ENCODE measurements at regions not wholly inside any gene's neighbourhood (a gene's known extent, or its start where the extent isn't known, plus 50 kb on each side); places are given as distances from the start of the nearest gene placed in this dataset.

DNA sequence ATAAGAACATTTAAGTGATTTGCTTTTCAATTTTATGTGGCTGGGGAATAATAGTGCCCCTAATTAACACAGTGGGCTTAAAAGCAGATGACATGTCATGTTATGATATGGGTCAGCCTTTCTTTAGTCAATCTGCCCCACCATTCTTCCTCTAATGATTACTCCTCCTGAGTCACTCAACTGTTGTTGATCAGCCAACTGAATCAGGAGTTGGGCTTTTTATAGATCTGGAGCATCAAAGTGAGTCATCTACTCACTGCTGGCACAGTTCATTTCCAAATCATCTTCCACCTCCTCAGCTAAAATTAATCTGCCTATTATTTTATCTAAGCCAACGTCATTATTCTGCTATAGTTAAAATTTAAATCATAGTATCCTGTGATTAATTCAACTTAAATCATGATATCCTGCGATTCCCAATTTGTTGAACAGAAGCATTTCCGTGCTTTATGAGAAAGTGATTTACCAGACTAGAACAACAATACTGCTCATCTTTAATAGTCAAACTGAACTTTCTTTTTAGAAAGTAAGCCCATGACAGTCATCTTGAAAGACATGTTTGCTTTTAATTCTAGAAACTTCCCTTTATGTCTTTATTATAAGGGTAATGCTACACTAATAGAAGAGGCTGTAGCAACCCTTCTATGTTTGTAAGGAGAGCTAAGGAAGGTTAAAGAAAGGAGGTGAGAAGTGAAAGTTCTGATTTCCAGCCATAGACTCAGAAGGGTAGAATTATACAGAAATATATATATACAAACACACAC is 551.4 kb downstream of the TBC1D4 start:
- no peak for DNase-seq

DNA sequence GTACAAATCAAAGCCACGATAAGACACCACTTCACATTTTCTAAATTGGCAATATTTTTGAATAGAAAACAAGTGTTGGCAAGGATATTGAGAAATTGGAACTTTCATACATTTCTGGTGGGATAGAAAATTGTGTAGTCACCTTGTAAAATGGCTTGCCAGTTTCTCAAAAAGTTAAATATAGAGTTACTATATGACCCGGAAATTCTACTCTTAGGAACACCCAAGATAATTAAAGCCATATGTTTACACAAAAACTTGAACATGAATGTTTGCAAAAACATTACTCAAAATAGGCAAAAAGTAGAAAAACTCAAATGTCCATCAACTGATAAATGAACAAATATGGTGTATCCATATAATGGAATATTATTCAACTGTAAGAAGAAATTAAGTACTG is 552.5 kb downstream of the TBC1D4 start:
- no peak for DNase-seq

DNA sequence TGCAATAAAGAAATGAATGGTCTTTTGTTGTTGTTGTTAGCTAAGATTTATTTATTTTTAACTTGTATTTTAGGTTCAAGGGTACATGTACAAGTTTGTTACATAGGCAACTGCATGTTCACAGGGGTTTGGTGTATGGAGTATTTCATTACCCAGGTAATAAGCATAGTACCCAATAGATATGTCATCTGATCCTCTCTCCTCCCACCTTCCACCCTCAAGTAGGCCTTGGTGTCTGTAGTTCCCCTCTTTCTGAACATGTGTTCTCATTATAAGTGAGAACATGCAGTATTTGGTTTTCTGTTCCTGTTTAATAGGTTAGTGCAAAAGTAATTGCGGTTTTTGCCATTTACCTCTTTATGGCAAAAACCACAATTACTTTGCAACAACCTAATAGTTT is 554.1 kb downstream of the TBC1D4 start:
- no peak for DNase-seq

DNA sequence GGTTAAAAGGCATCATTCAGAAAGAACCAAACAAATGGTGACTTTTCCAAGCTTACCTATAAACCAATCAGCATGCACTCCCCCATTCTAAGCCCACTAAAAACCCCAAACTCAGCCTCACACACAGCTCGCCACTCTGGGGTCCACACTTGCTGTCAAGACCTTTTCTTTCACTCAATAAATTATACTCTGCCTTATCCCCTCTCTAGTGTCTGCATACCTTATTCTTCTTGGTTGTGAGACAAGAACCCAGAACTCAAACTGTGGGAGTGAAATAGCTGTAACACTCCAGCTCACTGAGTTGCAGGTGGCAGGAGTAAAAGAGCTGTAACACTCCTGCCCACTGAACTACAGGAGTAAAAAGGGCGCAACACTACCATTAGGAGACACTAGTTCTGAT is 559.0 kb downstream of the TBC1D4 start:
- DNase-seq = no peak

DNA sequence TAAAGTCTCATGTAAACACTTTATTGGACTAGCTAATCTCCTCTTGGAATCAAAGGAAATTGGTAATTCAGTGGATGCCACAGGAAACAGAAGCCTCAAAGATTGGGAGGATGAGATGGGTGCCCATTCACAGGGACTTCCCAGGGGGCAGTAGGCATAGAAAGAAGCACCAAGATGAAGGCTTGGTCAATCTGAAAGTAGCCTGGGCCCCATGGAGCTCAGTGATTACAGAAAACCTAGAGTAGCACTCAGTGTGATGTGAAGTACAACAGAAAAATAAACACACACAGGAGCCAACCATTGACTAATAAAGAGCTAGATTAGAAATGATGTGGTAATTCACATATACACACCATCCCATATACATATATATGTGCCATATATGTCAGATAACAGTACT is 560.6 kb downstream of the TBC1D4 start:
- DNase-seq = peak in 1 of 5 experiments; percentile 6

DNA sequence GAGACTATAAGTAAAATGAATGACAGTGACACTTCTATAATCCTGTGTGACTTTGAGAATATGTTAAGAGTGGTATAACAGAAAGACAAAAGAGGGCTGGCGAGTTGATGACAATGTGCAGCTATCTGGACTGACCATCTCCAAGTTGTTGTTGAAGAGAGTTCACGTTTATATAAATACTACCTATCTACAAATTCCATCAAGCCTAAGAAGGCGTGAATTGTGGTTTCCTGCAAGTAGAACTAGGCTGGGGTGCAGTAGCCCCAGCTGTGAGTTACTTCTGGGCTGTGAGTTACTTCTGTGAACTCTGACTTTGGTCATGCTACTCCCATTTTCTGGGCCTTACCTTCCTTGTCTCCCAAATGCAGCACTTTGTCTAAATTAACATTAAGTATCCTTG is 561.0 kb downstream of the TBC1D4 start:
- peak in 1 of 5 experiments; percentile 50 for DNase-seq

DNA sequence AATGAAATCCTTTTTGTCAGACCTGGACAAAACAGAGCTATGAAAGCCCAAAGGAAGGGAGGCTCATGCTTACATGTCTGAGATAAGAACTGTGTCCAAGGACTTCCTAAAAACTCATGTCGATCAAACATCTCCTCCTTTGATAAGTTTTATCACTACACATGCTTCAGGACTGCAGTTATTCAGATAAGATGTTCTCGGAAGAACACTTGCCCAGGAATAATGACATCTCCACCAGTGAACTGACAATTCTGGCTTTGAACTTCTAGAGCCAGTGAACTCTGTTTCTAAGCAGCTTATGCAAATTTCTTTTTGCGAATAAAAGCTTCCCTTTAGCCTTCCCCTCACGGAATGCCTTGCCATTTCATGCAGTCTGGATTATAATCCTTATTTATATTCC is 561.6 kb downstream of the TBC1D4 start:
- DNase-seq = no peak

DNA sequence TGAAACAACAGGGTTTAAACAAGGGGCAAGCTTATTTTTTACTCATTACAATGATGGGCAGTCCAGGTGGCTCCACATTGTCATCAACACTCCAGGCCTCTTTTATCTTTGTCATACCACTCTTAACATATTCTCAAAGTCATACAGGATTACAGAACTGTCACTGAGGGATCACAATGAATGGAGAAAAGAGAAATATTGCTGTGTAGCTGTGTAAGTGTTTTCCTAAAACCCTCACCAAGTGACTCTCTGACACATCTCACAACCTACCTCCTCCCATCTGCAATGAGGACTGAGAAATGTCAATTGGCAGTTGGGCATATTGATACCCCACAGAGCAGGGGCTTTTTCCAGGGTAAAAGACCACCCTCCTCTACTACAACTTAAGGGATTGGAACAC is 562.1 kb downstream of the TBC1D4 start:
- DNase-seq = no peak

DNA sequence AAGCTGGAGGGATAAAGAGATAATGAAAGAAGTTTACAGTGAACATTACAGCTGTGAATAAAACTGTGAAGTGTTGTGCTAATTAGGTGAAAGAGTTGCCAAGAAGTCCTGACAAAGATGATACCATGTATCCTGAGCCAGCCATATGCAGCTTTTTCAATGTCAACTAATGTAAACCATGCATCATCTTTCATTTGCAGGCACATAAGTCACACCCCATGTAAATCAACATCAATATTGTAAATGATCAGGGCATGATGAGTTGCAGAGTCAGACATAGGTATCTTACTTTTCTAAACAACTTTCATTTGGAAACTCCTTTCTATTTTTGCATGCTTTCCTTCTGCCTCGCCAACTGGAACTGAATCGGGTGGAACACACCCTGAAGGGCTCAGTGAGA is 569.1 kb downstream of the TBC1D4 start:
- no peak for DNase-seq

DNA sequence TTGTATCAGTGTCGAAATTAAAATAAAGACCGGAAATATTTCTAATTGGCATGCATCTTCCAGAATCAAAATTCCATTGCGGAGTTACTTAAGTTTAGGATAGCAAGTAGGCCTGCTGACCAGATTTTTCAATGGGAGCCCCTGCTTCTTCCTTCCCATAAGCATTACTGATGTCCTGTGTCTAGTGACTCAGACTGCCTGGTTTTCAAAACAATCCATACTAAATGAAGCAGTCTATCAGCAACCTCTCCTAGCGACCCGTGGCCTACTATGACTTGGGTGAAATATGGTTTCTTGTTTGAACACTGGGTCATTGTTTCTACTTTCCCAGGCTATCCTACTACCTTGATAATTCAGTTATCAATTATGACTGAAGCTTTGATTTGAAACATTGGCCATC is 571.6 kb downstream of the TBC1D4 start:
- DNase-seq = no peak

DNA sequence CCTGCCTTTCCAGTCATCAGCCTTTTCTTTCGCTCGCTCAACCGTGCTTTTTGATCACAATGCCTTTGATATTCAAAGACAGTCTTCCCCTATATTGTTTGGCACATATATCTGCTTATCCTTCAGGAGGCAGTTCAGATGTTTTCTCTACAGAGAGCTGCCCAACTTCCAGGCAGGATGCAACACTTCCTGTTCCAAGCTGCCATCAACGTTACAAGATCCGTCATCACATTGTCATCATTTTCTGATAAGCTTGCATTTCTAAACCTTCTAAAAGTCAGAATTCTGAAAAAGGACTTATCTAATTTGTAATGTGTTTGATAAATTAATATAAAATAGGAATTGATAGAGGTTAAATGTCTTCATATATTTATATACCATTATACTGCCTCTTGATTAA is 574.2 kb downstream of the TBC1D4 start:
- no peak for DNase-seq

DNA sequence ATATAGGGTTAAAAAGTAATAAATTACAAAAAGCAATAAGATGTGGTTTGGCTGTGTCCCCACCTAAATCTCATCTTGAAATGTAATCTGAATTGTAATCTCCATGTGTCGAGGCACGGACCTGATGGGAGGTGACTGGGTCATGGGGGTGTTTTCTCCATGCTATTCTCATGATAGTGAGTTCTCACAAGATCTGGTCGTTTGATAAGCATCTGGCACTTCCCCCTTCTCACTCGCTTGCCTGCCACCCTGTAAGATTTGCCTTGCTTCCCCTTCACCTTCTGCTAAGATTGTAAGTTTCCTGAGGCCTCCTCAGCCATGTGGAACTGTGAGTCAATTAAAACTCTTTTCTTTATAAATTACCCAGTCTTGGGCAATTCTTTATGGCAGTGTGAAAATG is 577.4 kb downstream of the TBC1D4 start:
- DNase-seq = peak in 1 of 5 experiments; percentile 1

DNA sequence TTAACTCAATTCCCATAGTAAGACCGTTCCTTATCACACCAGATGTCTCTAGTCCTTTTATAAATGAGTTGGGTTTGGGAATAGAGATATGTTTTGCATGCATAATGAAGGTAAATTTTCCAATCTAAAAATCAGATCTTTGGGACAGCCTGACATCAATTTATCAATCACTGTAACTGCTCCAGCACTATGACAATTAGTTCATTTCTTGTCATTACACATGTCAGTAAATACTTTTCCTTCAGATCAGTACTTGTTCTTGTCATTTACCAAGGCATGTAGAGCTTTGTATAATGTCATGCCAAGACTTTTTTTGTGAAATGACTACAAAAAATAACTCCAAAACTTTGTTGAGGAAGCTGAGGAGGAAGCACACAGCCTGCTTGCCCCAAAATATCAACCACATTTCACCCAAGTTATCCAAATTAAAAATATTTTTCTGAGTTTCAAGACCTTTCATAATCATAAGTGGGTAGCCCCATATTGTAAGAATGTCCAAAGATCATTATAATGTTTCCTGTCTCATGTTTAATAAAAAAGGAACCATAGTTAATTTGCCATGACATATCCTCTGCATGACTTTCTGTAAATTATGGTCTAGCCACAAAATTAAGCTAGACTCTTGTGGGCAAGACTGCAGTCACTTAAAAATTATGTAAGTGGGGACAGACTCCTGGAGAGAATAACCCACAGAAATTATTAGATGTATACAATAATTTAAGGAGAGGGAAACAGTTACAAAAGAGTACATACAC is 586.8 kb downstream of the TBC1D4 start:
- no peak for DNase-seq

DNA sequence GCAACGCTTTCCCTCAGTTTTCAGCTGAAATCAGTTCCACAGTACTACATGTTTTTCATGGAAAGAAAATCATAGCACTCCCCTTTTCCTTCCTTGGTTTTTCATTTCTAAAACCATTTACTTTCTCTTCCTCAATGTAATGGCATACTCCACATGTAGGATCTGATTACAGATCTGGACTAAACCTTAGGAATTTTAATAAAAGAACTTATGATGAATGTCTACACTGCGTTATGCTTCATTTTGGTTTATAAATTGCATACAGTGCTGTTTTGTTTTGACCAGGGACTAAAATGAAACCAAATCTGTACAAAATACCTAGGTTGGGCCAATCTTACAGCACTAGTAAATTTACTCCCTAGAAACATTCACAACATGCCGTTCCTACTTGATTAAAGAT is 589.9 kb downstream of the TBC1D4 start:
- DNase-seq = no peak

DNA sequence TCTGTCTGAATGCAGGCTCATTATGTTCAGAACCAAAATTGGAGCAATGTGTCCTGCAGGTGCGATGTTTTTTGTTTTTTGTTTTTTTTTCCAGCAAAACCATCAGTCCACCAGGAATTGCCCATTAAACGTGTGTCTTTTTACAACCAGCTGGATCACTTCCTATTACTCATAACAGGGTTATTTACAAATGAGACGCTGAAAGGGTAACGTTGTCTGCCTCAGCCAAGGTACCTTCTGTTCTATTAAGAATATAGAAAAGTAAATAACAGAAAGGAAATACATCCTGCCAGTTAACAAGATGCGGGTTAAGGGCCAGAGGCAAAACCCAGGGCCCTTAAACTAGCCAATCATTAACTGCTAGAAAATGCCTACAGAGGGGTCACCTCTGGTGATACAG is 590.4 kb downstream of the TBC1D4 start:
- no peak for DNase-seq

DNA sequence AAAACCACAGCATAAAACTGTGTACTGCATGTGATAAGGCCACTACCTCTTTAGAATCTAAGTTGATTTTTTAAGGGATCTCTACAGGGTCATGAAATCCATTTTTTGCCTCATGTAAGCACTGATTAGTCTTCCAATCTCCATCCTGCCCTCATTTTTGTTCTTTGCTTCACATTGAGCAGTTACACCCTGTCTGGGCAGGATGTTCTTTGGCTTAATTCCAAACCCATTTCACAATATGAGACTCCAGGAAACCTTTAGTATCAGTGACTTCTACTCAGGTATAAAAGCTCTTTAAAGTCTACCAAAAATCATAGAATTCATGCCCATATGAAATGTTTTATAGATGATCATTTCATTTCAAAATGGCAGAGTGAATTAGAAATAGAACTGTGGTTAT is 592.6 kb downstream of the TBC1D4 start:
- DNase-seq = no peak

DNA sequence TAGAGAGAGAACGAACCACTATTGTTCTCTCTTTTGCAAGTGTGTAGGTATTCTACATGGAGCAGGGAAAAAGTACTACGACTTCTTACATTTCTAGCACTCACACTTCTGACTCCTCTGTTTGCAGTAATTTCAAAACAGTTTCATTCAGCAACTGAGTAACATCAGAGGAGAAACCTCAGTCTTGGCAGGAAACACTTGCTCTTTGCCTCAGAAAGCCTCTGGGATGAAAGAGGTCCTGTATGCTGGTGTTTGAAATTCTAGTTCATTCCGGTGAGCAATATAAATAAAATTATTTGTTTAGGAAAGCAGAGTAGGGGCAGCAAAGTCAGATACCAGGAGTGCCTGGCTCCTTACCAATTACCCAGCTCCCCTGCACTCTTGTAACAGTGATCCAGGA is 595.5 kb downstream of the TBC1D4 start:
- no peak for DNase-seq

DNA sequence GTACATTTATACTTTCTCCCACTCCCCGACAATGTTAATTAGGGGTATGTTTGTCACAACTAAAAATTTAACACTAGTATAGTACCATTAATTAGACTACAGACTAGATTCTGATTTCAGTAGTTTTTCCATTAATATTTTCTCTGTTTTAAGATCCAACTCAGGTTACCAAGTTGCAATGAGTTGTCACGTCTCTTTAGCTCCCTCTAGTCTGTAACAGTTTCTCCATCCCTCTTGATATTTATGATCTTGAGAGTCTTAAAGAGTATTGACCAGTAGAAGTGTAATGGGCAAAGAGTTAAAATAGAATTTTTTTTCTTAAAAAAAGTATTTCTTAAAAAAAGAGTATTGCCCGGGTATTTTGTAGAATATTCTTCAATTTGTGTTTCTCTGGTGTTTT is 598.1 kb downstream of the TBC1D4 start:
- no peak for DNase-seq

DNA sequence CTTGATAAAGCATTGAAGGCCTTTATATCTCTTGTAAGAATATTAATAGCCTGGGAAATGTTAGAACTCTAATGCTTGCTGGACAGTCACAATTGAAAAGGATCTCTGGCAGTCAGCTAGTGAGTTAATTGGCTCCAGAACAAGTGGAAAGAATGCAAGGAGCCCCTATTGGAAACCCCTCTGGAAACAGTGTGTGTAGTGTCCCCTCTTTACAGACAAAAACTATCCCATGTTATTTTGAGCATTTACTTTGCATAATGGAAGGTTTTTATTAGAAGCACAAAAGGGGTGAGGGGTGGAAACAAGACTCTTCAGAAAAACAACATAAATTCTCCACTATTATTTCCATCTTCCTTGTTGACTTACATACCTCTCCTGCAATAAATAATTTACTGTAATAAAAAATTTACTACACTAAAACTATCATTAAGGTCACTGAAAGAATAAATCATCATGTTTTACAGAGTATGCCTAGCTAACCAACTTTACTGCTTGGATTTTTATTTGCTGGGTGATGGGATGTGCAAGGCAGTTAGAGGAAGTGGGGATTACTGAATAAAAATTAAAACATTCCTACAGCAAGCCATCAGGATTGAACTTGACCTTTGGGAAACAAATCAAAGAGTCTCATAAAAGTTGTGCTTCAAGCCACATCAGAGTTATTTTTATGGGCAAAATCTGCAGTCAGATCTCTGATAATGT is 610.4 kb downstream of the TBC1D4 start:
- no peak for DNase-seq

DNA sequence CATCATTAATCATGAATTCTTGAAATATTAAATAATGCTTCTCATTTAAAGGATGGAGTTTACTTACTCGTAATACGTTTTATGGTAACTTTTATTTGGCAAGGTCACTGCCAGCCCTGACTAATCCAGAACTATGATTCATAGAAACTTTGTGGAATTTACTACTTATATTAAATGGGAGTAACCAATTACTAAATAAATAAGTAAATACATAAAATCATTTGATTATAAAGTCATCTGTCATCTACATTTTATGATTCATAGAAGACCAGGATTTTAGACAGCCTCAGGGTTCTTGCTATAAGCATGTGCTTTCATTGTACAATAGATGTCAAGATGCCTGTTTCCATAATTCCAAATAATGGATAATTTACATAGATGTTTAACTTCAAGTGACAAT is 611.1 kb downstream of the TBC1D4 start:
- no peak for DNase-seq

DNA sequence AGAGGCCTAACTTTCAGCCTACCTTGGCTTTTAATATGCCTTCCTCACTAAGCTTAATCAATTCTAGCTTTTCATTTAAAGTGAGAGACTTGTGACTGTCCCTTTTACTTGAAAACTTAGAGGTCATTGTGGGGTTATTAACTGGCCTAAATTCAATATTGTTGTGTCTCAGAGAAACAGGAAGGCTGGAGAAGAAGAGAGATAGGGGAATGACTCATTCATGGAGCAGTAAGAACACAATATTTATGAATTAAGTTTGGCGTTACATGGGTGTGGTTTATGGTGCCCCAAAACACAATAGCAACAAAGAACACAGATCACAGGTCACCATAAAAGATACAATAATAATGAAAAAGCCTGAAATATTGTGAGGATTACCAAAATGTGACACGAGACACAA is 612.1 kb downstream of the TBC1D4 start:
- no peak for DNase-seq

DNA sequence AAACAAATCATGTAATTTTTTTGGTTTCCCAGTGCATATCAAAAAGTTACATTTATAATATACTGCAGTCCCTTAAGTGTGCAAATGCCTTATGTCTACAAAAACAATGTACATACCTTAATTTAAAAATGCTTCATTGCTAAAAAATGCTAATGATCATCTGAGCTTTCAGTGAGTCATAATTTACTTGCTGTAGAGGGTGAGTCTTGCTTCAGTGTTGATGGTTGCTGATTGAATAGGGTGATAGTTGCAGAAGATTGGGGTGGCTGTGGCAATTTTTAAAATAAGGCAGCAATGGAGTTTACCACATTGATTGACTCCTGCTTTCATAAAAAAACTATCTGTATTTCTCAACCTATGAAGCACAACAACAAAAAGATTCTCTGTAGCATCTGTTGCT is 613.9 kb downstream of the TBC1D4 start:
- DNase-seq = no peak

DNA sequence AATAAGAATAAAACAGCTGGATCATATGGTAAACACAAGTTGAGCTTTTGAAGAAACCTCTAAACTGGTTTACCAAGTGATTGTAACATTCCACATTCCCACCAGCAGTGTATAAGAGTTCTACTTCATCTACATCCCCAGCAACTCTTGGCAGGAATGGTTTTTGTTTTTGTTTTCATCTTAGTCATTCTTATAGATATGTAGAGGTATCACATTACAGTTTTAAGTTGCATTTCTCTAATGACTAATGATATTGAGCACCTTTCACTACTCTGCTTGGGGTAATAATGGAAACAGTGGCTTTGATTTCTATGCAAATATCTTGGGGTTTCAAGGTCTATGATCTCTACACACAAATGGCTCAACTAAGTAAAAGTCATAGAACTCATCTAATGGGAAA is 614.5 kb downstream of the TBC1D4 start:
- no peak for DNase-seq

DNA sequence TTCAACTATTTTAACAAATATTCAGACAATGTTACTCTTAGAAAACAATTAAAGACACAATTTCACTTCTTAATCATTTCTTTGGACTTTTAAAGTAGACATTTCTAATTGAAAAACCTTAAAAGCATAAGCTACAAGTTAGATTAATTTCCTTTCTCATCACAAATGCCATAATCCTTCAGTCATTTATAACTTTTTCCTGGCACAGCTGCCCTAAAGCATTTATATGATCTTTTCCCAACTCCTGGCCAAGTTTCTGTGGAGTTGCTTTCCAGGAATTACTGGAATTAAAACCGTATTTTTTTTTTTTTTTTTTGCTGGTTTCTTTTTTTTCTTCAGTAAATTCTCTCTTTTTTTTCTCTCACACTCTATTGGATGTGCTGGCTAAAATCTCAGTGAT is 615.9 kb downstream of the TBC1D4 start:
- no peak for DNase-seq
